ENCODE measurements at regions not wholly inside any gene's neighbourhood (a gene's known extent, or its start where the extent isn't known, plus 50 kb on each side); places are given as distances from the start of the nearest gene placed in this dataset.

GRCh38 chr13:30848332-30849027, 57.6 kb upstream of the MEDAG start:
- H2BK15ac ChIP-seq (ENCODE audit: low read length), result no peak overlapping the region
- no peak overlapping the region for H2BK5ac ChIP-seq (ENCODE audit: low read length)
- peaks cover 8% of the 10 kb centered on the region for H3K79me1 ChIP-seq (ENCODE audit: low read depth, low read length)
- H2BK12ac ChIP-seq (ENCODE audit: low read length), result no peak overlapping the region
- H4K91ac ChIP-seq (ENCODE audit: low read depth, low read length, poor library complexity), result no peak overlapping the region
- WGBS, 2 donors (ENCODE audit: extremely low coverage in 2 of 2, insufficient read length in 2 of 2, insufficient replicate concordance in 1 of 2), result no CpG with 5 or more reads among the region's 5 CpGs
- no peak overlapping the region for H2BK120ac ChIP-seq (ENCODE audit: low read depth, low read length)
- H3K4ac ChIP-seq (ENCODE audit: low read length), result no peak overlapping the region
- H2AFZ ChIP-seq (ENCODE audit: low read length), result peak overlapping the region; percentile 53
- no peak overlapping the region for H3K23ac ChIP-seq (ENCODE audit: low read depth, low read length, poor library complexity)
- H3K4me2 ChIP-seq (ENCODE audit: insufficient read depth, low read length, poor library complexity, severe bottlenecking), result no peak overlapping the region
- H3K4me3 ChIP-seq (ENCODE audit: low read length in 2 of 2), result no peak overlapping the region
- H3K27ac ChIP-seq (replicated peaks; ENCODE audit: low read length), result no peak overlapping the region
- H3K27me3 ChIP-seq (ENCODE audit: control insufficient read depth in 3 of 3, insufficient read depth in 3 of 3, low read depth in 1 of 3, low read length in 3 of 3), result peaks cover 0 to 5% (median 2%) of the 10 kb centered on the region in 3 experiments
- H2AK5ac ChIP-seq (ENCODE audit: low read depth, low read length), result no peak overlapping the region
- H3K4me1 ChIP-seq (ENCODE audit: control insufficient read depth in 2 of 2, insufficient read depth in 1 of 2, low read depth in 1 of 2, low read length in 2 of 2), result peaks cover 2 to 5% of the 10 kb centered on the region in 2 donors
- H3K18ac ChIP-seq (ENCODE audit: low read length), result no peak overlapping the region
- H3K14ac ChIP-seq (ENCODE audit: low read length), result no peak overlapping the region
- H3K9me3 ChIP-seq (replicated peaks in 1 of 2; ENCODE audit: control insufficient read depth in 2 of 2, insufficient read depth in 1 of 2, low read depth in 1 of 2, low read length in 2 of 2), result peaks cover 0 to 15% of the 10 kb centered on the region in 2 donors
- no peak overlapping the region for H4K8ac ChIP-seq (ENCODE audit: low read depth, low read length)
- H3K9ac ChIP-seq (ENCODE audit: low read depth, low read length, poor library complexity), result no peak overlapping the region
- DNase-seq (ENCODE audit: low spot score), result no peak
- no peaks in the 10 kb centered on the region for H3K36me3 ChIP-seq (replicated peaks in 1 of 2; ENCODE audit: control insufficient read depth in 2 of 2, insufficient read depth in 2 of 2, low read length in 2 of 2)

GRCh38 chr13:30849611-30850010, 56.5 kb upstream of the MEDAG start:
- WGBS, 2 donors (ENCODE audit: extremely low coverage in 2 of 2, insufficient read length in 2 of 2, insufficient replicate concordance in 1 of 2), result no CpG with 5 or more reads among the region's 4 CpGs
- H3K27ac ChIP-seq (replicated peaks; ENCODE audit: low read length), result no peak overlapping the region

GRCh38 chr13:30850204-30850866, 55.7 kb upstream of the MEDAG start:
- Histone ChIP-seq H3K4me2 (ENCODE audit: insufficient read depth, low read length, poor library complexity, severe bottlenecking) (no peak overlapping the region), H3K4ac (ENCODE audit: low read length) (no peak overlapping the region), H3K18ac (ENCODE audit: low read length) (no peak overlapping the region), H3K14ac (ENCODE audit: low read length) (no peak overlapping the region), H3K79me1 (ENCODE audit: low read depth, low read length) (no peaks in the 10 kb centered on the region), H2BK5ac (ENCODE audit: low read length) (no peak overlapping the region), H3K27ac (replicated peaks; ENCODE audit: low read length) (no peak overlapping the region), H3K27me3 (ENCODE audit: control insufficient read depth in 3 of 3, insufficient read depth in 3 of 3, low read depth in 1 of 3, low read length in 3 of 3) (no peaks in the 10 kb centered on the region), H3K9ac (ENCODE audit: low read depth, low read length, poor library complexity) (no peak overlapping the region), H4K91ac (ENCODE audit: low read depth, low read length, poor library complexity) (no peak overlapping the region), H4K8ac (ENCODE audit: low read depth, low read length) (no peak overlapping the region), H2BK15ac (ENCODE audit: low read length) (no peak overlapping the region), H3K4me1 (ENCODE audit: control insufficient read depth in 2 of 2, insufficient read depth in 1 of 2, low read depth in 1 of 2, low read length in 2 of 2) (peaks cover 0 to 5% of the 10 kb centered on the region in 2 donors), H3K9me3 (replicated peaks in 1 of 2; ENCODE audit: control insufficient read depth in 2 of 2, insufficient read depth in 1 of 2, low read depth in 1 of 2, low read length in 2 of 2) (peaks cover 0 to 4% of the 10 kb centered on the region in 2 donors), H2BK12ac (ENCODE audit: low read length) (no peak overlapping the region), H2AFZ (ENCODE audit: low read length) (no peak overlapping the region), H3K23ac (ENCODE audit: low read depth, low read length, poor library complexity) (no peak overlapping the region), H3K4me3 (ENCODE audit: low read length in 2 of 2) (no peak overlapping the region), H2BK120ac (ENCODE audit: low read depth, low read length) (no peak overlapping the region), H2AK5ac (ENCODE audit: low read depth, low read length) (no peak overlapping the region), H3K36me3 (replicated peaks in 1 of 2; ENCODE audit: control insufficient read depth in 2 of 2, insufficient read depth in 2 of 2, low read length in 2 of 2) (no peaks in the 10 kb centered on the region)
- WGBS, 2 donors (ENCODE audit: extremely low coverage in 2 of 2, insufficient read length in 2 of 2, insufficient replicate concordance in 1 of 2), result no CpG with 5 or more reads among the region's 2 CpGs
- no peak for DNase-seq (ENCODE audit: low spot score)

More at GRCh38 chr13:30849611-30850010, 56.5 kb upstream of the MEDAG start:
- no peak overlapping the region for H4K91ac ChIP-seq (ENCODE audit: low read depth, low read length, poor library complexity)
- H3K9me3 ChIP-seq (replicated peaks in 1 of 2; ENCODE audit: control insufficient read depth in 2 of 2, insufficient read depth in 1 of 2, low read depth in 1 of 2, low read length in 2 of 2), result peaks cover 0 to 7% of the 10 kb centered on the region in 2 donors
- no peak overlapping the region for H3K18ac ChIP-seq (ENCODE audit: low read length)
- no peak overlapping the region for H2BK15ac ChIP-seq (ENCODE audit: low read length)
- no peak overlapping the region for H2BK5ac ChIP-seq (ENCODE audit: low read length)
- H3K27me3 ChIP-seq (ENCODE audit: control insufficient read depth in 3 of 3, insufficient read depth in 3 of 3, low read depth in 1 of 3, low read length in 3 of 3), result peaks cover 0 to 2% (median 0%) of the 10 kb centered on the region in 3 experiments
- H2AK5ac ChIP-seq (ENCODE audit: low read depth, low read length), result no peak overlapping the region
- H3K36me3 ChIP-seq (replicated peaks in 1 of 2; ENCODE audit: control insufficient read depth in 2 of 2, insufficient read depth in 2 of 2, low read length in 2 of 2), result no peaks in the 10 kb centered on the region
- H3K23ac ChIP-seq (ENCODE audit: low read depth, low read length, poor library complexity), result no peak overlapping the region
- H3K4me2 ChIP-seq (ENCODE audit: insufficient read depth, low read length, poor library complexity, severe bottlenecking), result no peak overlapping the region
- no peak overlapping the region for H2BK120ac ChIP-seq (ENCODE audit: low read depth, low read length)
- no peak overlapping the region for H3K9ac ChIP-seq (ENCODE audit: low read depth, low read length, poor library complexity)
- peaks cover 0 to 5% of the 10 kb centered on the region in 2 donors for H3K4me1 ChIP-seq (ENCODE audit: control insufficient read depth in 2 of 2, insufficient read depth in 1 of 2, low read depth in 1 of 2, low read length in 2 of 2)
- H3K4ac ChIP-seq (ENCODE audit: low read length), result no peak overlapping the region
- H4K8ac ChIP-seq (ENCODE audit: low read depth, low read length), result no peak overlapping the region
- H3K4me3 ChIP-seq (ENCODE audit: low read length in 2 of 2), result no peak overlapping the region
- no peak overlapping the region for H3K14ac ChIP-seq (ENCODE audit: low read length)
- no peak overlapping the region for H2AFZ ChIP-seq (ENCODE audit: low read length)
- H3K79me1 ChIP-seq (ENCODE audit: low read depth, low read length), result peaks cover 2% of the 10 kb centered on the region
- no peak for DNase-seq (ENCODE audit: low spot score)
- H2BK12ac ChIP-seq (ENCODE audit: low read length), result no peak overlapping the region

GRCh38 chr13:30850867-30851211, 55.2 kb upstream of the MEDAG start:
- Histone ChIP-seq H2BK120ac (ENCODE audit: low read depth, low read length) (no peak overlapping the region), H2AK5ac (ENCODE audit: low read depth, low read length) (no peak overlapping the region), H3K14ac (ENCODE audit: low read length) (no peak overlapping the region), H3K9me3 (replicated peaks in 1 of 2; ENCODE audit: control insufficient read depth in 2 of 2, insufficient read depth in 1 of 2, low read depth in 1 of 2, low read length in 2 of 2) (peaks cover 0 to 4% of the 10 kb centered on the region in 2 donors), H3K36me3 (replicated peaks in 1 of 2; ENCODE audit: control insufficient read depth in 2 of 2, insufficient read depth in 2 of 2, low read length in 2 of 2) (no peaks in the 10 kb centered on the region), H4K8ac (ENCODE audit: low read depth, low read length) (no peak overlapping the region), H3K9ac (ENCODE audit: low read depth, low read length, poor library complexity) (no peak overlapping the region), H2BK5ac (ENCODE audit: low read length) (no peak overlapping the region), H3K79me1 (ENCODE audit: low read depth, low read length) (no peaks in the 10 kb centered on the region), H2AFZ (ENCODE audit: low read length) (no peak overlapping the region), H3K4me3 (ENCODE audit: low read length in 2 of 2) (no peak overlapping the region), H3K18ac (ENCODE audit: low read length) (no peak overlapping the region), H2BK12ac (ENCODE audit: low read length) (no peak overlapping the region), H4K91ac (ENCODE audit: low read depth, low read length, poor library complexity) (no peak overlapping the region), H2BK15ac (ENCODE audit: low read length) (no peak overlapping the region), H3K4me1 (ENCODE audit: control insufficient read depth in 2 of 2, insufficient read depth in 1 of 2, low read depth in 1 of 2, low read length in 2 of 2) (peaks cover 2 to 10% of the 10 kb centered on the region in 2 donors), H3K27me3 (ENCODE audit: control insufficient read depth in 3 of 3, insufficient read depth in 3 of 3, low read depth in 1 of 3, low read length in 3 of 3) (no peaks in the 10 kb centered on the region), H3K27ac (replicated peaks; ENCODE audit: low read length) (no peak overlapping the region), H3K4ac (ENCODE audit: low read length) (no peak overlapping the region), H3K23ac (ENCODE audit: low read depth, low read length, poor library complexity) (no peak overlapping the region), H3K4me2 (ENCODE audit: insufficient read depth, low read length, poor library complexity, severe bottlenecking) (no peak overlapping the region)
- no peak for DNase-seq (ENCODE audit: low spot score)
